Neural crest cell (in vitro differentiated cells): ENCODE measurements at regions not wholly inside any gene's neighbourhood (a gene's known extent, or its start where the extent isn't known, plus 50 kb on each side); places are given as distances from the start of the nearest gene placed in this dataset.

ENCODE experiments used
- DNase-seq: peaks from one replicate; pipeline ENCODE4 v3.0.0; 2021; ENCODE audit warnings: low read depth, mixed read lengths, low spot score
- H3K27ac Mint-ChIP-seq: one replicate; pipeline ENCODE4 v1.8.0; 2021; ENCODE audit warnings: mild to moderate bottlenecking, mixed read lengths; ENCODE audit not compliant: unreplicated experiment
- H3K27me3 Mint-ChIP-seq: 2 replicates; pipeline ENCODE4 v1.8.0; 2021; ENCODE audit warnings: low read depth, mild to moderate bottlenecking, mixed read lengths
- H3K36me3 Mint-ChIP-seq: 2 replicates; pipeline ENCODE4 v1.8.0; 2021; ENCODE audit warnings: low read depth, mild to moderate bottlenecking, mixed read lengths
- H3K4me1 Mint-ChIP-seq: 2 replicates; pipeline ENCODE4 v1.8.0; 2021; ENCODE audit warnings: mixed read lengths
- H3K4me3 Mint-ChIP-seq: one replicate; pipeline ENCODE4 v1.8.0; 2021; ENCODE audit warnings: mild to moderate bottlenecking, mixed read lengths
- H3K9me3 Mint-ChIP-seq: 2 replicates; pipeline ENCODE4 v1.8.0; 2021; ENCODE audit warnings: mixed read lengths
- TF ChIP-seq, protein P1 (sequence below): fragments of 200-600 bp; sonication (generic); conservative IDR thresholded peaks from 2 replicates; pipeline ENCODE4 v1.5.0; 2021; ENCODE audit warnings: antibody characterized with exemption, mild to moderate bottlenecking

DNA sequence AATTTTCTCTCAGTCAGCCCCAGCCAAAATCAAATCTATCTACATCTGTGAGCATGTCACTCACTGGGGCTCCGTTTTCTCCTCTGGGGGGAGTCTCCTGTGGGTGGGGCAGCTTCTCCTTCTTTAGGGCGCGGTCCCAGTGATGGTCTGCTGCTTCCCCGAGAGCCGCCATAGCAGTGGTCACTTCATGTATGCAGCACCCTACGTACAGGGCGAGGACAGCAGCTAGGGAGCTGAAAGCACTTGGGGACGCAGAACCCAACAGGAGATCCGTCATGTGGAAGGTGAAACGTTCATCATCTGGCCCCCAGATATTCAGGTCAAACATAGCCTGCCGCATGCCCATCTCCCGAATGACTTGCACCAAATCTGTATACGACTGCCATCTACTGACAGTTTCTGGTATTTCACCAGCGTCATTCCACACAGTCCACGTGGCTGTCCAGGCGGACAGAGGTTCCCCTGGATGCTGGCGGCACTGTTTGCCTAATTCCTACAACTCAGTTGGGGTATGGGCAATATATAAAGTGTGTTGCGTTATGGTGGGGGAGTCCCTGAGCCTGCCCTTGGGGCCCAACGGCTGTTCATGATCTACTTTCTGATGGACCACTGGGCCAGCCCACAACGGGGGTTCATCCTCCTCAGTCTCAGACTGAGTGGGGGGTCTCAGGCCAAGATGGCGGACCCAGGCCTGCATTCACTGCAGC, 795.0 kb downstream of the EFNA5 start:
- DNase-seq, result no peak

DNA sequence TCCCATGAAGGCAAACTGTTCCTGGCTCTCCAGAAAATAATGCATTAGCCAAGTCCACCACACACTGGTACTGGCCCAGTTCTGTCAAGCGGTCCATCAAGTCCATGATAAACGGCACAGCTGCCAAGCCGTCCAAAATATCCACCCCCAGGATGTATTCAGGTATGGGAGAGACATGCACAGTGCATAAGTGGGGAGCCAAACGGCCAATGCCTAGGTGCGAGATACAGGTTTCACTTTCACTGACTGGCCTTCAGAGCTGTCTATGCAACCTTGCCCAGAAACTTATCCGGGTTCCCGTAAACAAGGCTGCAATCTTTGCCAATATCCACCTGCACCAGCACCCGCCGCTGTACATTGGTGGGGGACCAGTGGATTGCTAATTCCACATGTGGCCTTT, 795.8 kb downstream of the EFNA5 start:
- peaks cover 5% of the 10 kb centered on the region for H3K36me3 Mint-ChIP-seq
- no peak overlapping the region for H3K27ac Mint-ChIP-seq
- no peaks in the 10 kb centered on the region for H3K4me1 Mint-ChIP-seq
- no peaks in the 10 kb centered on the region for H3K27me3 Mint-ChIP-seq
- DNase-seq, result no peak
- H3K9me3 Mint-ChIP-seq, result peaks cover 5% of the 10 kb centered on the region
- H3K4me3 Mint-ChIP-seq, result no peak overlapping the region
- TF ChIP-seq, protein P1, sequence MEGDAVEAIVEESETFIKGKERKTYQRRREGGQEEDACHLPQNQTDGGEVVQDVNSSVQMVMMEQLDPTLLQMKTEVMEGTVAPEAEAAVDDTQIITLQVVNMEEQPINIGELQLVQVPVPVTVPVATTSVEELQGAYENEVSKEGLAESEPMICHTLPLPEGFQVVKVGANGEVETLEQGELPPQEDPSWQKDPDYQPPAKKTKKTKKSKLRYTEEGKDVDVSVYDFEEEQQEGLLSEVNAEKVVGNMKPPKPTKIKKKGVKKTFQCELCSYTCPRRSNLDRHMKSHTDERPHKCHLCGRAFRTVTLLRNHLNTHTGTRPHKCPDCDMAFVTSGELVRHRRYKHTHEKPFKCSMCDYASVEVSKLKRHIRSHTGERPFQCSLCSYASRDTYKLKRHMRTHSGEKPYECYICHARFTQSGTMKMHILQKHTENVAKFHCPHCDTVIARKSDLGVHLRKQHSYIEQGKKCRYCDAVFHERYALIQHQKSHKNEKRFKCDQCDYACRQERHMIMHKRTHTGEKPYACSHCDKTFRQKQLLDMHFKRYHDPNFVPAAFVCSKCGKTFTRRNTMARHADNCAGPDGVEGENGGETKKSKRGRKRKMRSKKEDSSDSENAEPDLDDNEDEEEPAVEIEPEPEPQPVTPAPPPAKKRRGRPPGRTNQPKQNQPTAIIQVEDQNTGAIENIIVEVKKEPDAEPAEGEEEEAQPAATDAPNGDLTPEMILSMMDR, result no peak

More for the DNA sequence above, 795.0 kb downstream of the EFNA5 start:
- Mint-ChIP-seq H3K27ac (no peak overlapping the region), H3K4me3 (no peak overlapping the region), H3K4me1 (no peaks in the 10 kb centered on the region), H3K9me3 (peaks cover 5% of the 10 kb centered on the region), H3K27me3 (no peaks in the 10 kb centered on the region), H3K36me3 (peaks cover 5% of the 10 kb centered on the region)
- TF ChIP-seq, protein P1, result peak; percentile 38

DNA sequence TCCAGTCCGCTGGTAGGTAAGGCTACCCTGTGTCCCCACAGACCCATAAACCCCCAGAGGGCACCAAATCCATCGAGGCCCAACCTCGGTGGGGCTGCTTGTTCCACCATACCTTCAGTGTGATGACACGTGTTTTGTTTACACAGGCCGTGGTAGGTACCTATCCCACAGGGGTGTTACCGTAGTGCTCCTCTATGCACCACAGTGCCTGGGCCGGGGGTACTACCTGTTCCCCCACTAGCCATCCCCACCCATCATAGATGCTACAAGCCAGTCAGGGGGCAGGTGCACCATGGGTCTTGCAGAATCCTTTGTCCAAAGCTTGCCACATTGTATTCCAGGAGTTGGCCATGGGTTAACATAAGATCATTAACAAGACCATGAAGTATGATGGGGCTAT, 796.2 kb downstream of the EFNA5 start:
- Mint-ChIP-seq H3K27me3 (no peaks in the 10 kb centered on the region), H3K27ac (no peak overlapping the region), H3K4me1 (no peaks in the 10 kb centered on the region), H3K36me3 (peaks cover 5% of the 10 kb centered on the region), H3K4me3 (no peak overlapping the region), H3K9me3 (peaks cover 5% of the 10 kb centered on the region)
- DNase-seq, result no peak
- TF ChIP-seq, protein P1, result no peak

DNA sequence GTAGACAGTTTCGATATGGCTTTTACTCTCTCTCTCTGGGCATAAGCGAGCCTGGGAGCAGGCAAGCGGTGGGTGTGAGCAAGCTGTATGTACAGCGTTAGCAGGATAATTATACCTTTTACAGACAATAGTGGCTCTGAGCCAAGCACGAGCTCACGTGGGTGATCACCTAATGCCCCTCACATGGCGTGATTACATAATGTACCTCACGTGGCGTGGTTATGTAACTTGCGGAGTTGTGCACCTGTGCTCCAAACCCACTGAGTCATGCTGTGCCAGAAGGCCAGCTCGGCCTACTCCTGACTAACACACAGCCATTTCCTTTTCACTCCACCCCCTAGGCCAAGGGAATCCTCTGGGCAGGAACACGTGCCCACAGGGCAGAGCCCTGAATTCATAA, 797.2 kb downstream of the EFNA5 start:
- Mint-ChIP-seq H3K4me3 (no peak overlapping the region), H3K27me3 (no peaks in the 10 kb centered on the region), H3K36me3 (peaks cover 5% of the 10 kb centered on the region), H3K4me1 (no peaks in the 10 kb centered on the region), H3K27ac (no peak overlapping the region), H3K9me3 (peaks cover 5% of the 10 kb centered on the region)
- no peak for DNase-seq
- TF ChIP-seq, protein P1, result no peak

DNA sequence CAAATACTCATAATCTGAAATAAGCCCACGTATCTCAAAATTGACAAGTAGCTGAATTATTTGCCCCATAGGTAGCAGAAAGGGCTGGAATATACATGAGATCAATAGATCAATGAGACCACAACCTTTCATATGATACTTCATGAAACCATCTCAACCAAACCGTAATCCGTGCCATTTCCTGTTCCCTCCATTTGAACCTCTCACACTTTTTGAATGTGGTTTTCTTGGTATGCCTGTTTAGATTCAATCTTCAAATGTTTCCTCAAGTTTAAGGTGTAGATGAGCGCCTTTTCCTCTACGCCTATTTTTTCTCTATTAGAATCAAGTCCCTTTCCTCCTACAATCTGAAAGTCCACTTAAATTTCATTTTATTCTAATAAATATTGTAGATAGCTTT, 805.5 kb downstream of the EFNA5 start:
- peak overlapping the region; percentile 17 for H3K27ac Mint-ChIP-seq
- no peaks in the 10 kb centered on the region for H3K36me3 Mint-ChIP-seq
- no peaks in the 10 kb centered on the region for H3K9me3 Mint-ChIP-seq
- H3K4me3 Mint-ChIP-seq, result no peak overlapping the region
- DNase-seq, result no peak
- H3K27me3 Mint-ChIP-seq, result no peaks in the 10 kb centered on the region
- H3K4me1 Mint-ChIP-seq, result peaks cover 10% of the 10 kb centered on the region
- TF ChIP-seq, protein P1, result no peak
